GM21717 (cell line): ENCODE measurements at regions not wholly inside any gene's neighbourhood (a gene's known extent, or its start where the extent isn't known, plus 50 kb on each side); places are given as distances from the start of the nearest gene placed in this dataset.
"Not testable (repeated sequence)": the region's sequence is repeated elsewhere in the genome, so short reads cannot be mapped to it uniquely, and the experiment has no call there.

Experiments used
- ATAC-seq: cut with Tn5 transposase; IDR thresholded peaks from one replicate; pipeline ENCODE4 v1.9.1; 2021; ENCODE audit warnings: mild to moderate bottlenecking, moderate library complexity; ENCODE audit not compliant: unreplicated experiment

GRCh38 chrX:77127571-77127970 lies 319.6 kb upstream of the FGF16 start:
- ATAC-seq = not testable (repeated sequence)

GRCh38 chrX:77143907-77144306 lies 303.3 kb upstream of the FGF16 start:
- ATAC-seq = no peak

- no peak for ATAC-seq
Measured at GRCh38 chrX:77160301-77160700, 286.9 kb upstream of the FGF16 start.

- no peak for ATAC-seq
Measured at GRCh38 chrX:77162777-77163176, 284.4 kb upstream of the FGF16 start.

- ATAC-seq = no peak
Measured at GRCh38 chrX:77167993-77168392, 279.2 kb upstream of the FGF16 start.

- ATAC-seq = no peak
Measured at GRCh38 chrX:77174680-77175519, 272.3 kb upstream of the FGF16 start.

- ATAC-seq = no peak
Measured at GRCh38 chrX:77200663-77201062, 246.5 kb upstream of the FGF16 start.

GRCh38 chrX:77223046-77223445 lies 224.1 kb upstream of the FGF16 start:
- no peak for ATAC-seq

GRCh38 chrX:77264490-77264889 lies 182.7 kb upstream of the FGF16 start:
- no peak for ATAC-seq

GRCh38 chrX:77275392-77275791 lies 171.8 kb upstream of the FGF16 start:
- ATAC-seq = no peak

- ATAC-seq = no peak
Measured at GRCh38 chrX:77276742-77277141, 170.4 kb upstream of the FGF16 start.

GRCh38 chrX:77277911-77278310 lies 169.3 kb upstream of the FGF16 start:
- no peak for ATAC-seq

- ATAC-seq = not testable (repeated sequence)
Measured at GRCh38 chrX:77279373-77279772, 167.8 kb upstream of the FGF16 start.

- ATAC-seq = no peak
Measured at GRCh38 chrX:77293331-77293995, 153.7 kb upstream of the FGF16 start.

- ATAC-seq = no peak
Measured at GRCh38 chrX:77298296-77298695, 148.9 kb upstream of the FGF16 start.

- ATAC-seq = no peak
Measured at GRCh38 chrX:77298790-77299189, 148.4 kb upstream of the FGF16 start.

GRCh38 chrX:77299549-77299948 lies 147.6 kb upstream of the FGF16 start:
- ATAC-seq = no peak

GRCh38 chrX:77342004-77342403 lies 105.2 kb upstream of the FGF16 start:
- ATAC-seq = no peak

GRCh38 chrX:77346859-77347258 lies 100.3 kb upstream of the FGF16 start:
- ATAC-seq = no peak

- ATAC-seq = no peak
Measured at GRCh38 chrX:77347572-77347971, 99.6 kb upstream of the FGF16 start.

GRCh38 chrX:77389891-77390290 lies 57.3 kb upstream of the FGF16 start:
- ATAC-seq = no peak

- ATAC-seq = not testable (repeated sequence)
Measured at GRCh38 chrX:77390365-77390764, 56.8 kb upstream of the FGF16 start.
